ENCODE measurements at regions not wholly inside any gene's neighbourhood (a gene's known extent, or its start where the extent isn't known, plus 50 kb on each side); places are given as distances from the start of the nearest gene placed in this dataset.

DNA sequence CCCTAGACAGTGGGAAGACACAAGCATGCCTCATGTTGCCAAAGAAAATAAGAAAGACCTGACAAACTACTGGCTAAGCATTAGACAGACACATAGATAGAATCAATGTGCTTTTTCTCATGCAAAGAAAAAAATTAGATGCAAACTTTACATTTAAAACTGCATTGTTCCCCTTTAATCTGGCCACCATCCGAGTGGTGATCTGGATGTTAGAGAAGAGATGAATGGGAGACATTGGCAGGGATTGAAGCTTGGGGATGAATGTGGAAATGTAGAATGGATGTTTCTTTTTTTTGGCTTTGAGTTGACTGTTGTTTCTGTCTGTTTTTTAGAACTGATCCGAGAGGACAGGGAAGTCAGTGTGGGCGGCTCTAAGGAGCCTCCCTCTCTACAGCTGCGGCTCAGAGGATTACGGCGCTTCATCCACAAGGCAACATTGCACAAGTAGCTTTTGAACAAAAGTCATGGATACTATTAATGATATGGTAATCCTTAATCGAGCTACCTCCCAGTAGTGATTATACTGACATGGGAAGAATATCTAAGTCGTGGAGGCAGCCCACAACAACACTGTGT, 53.0 kb downstream of the HELT start:
- Histone ChIP-seq H3K9me3 (ENCODE audit: control insufficient read depth, insufficient read depth, low read length) (no peaks in the 10 kb centered on the region), H3K4me3 (ENCODE audit: low read length) (no peak overlapping the region), H3K27ac (ENCODE audit: low read length) (no peak overlapping the region), H3K36me3 (ENCODE audit: control insufficient read depth, insufficient read depth, low read length) (no peaks in the 10 kb centered on the region), H3K27me3 (ENCODE audit: control insufficient read depth, insufficient read depth, low read length) (peaks cover 5% of the 10 kb centered on the region), H3K4me1 (ENCODE audit: control insufficient read depth, insufficient read depth, low read length) (no peaks in the 10 kb centered on the region)
- Mint-ChIP-seq H3K36me3 (no peaks in the 10 kb centered on the region), H3K27ac (no peak overlapping the region), H3K4me3 (no peak overlapping the region), H3K9me3 (no peaks in the 10 kb centered on the region), H3K4me1 (no peaks in the 10 kb centered on the region), H3K27me3 (ENCODE audit: low read depth in 2 of 2) (peaks cover 20 to 29% of the 10 kb centered on the region in 2 donors)
- DNase-seq (no peak), ATAC-seq (no peak)
- WGBS (ENCODE audit: insufficient coverage): 94% methylated on average over 8 of the region's 8 CpGs
- intact Hi-C loops (cut with micrococcal nuclease): no loop called here
- TF ChIP-seq, protein P1, sequence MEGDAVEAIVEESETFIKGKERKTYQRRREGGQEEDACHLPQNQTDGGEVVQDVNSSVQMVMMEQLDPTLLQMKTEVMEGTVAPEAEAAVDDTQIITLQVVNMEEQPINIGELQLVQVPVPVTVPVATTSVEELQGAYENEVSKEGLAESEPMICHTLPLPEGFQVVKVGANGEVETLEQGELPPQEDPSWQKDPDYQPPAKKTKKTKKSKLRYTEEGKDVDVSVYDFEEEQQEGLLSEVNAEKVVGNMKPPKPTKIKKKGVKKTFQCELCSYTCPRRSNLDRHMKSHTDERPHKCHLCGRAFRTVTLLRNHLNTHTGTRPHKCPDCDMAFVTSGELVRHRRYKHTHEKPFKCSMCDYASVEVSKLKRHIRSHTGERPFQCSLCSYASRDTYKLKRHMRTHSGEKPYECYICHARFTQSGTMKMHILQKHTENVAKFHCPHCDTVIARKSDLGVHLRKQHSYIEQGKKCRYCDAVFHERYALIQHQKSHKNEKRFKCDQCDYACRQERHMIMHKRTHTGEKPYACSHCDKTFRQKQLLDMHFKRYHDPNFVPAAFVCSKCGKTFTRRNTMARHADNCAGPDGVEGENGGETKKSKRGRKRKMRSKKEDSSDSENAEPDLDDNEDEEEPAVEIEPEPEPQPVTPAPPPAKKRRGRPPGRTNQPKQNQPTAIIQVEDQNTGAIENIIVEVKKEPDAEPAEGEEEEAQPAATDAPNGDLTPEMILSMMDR (IDR thresholded peaks at IDR 0.05): no peak

DNA sequence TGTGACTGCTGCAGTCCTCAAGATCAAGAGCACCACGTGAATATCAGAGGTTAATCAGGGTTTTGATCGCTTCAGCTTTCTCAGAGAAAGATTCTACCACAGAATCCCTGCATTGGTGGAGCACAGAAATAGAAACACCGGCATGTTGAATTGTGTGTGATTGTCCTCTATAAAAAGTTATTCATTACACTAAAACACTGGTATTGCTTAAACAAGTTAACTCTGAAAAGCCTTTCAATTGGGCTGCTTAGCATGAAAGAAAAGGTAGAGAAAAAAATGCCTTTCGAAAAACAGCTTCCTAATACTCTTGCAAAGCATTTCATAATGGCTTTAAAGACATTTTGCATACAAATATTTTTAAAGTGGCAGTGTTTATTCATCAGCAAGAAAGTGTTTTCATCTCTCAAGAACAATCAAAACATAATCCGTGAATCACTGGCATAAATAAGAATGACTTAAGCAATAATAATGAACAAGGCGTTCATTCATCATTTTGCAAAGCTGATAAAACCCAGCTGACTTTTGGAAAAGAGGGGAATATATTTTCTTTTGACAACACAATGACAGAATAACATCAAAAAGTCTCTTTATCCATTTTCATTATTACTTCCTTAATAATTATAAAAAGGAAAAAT, 61.1 kb downstream of the HELT start:
- ATAC-seq (no peak), DNase-seq (no peak)
- 91% methylated on average over 3 of the region's 6 CpGs for WGBS (ENCODE audit: insufficient coverage)
- H3K4me3 Mint-ChIP-seq: no peak overlapping the region
- H3K27ac Mint-ChIP-seq: no peak overlapping the region
- no peaks in the 10 kb centered on the region for H3K4me1 Mint-ChIP-seq
- no peaks in the 10 kb centered on the region for H3K9me3 ChIP-seq (ENCODE audit: control insufficient read depth, insufficient read depth, low read length)
- intact Hi-C loops (cut with micrococcal nuclease): no loop called here
- H3K27me3 ChIP-seq (ENCODE audit: control insufficient read depth, insufficient read depth, low read length): peaks cover 2% of the 10 kb centered on the region
- H3K27me3 Mint-ChIP-seq (ENCODE audit: low read depth in 2 of 2): peaks cover 22 to 33% of the 10 kb centered on the region in 2 donors
- no peaks in the 10 kb centered on the region for H3K36me3 ChIP-seq (ENCODE audit: control insufficient read depth, insufficient read depth, low read length)
- no peaks in the 10 kb centered on the region for H3K36me3 Mint-ChIP-seq
- no peaks in the 10 kb centered on the region for H3K9me3 Mint-ChIP-seq
- no peak overlapping the region for H3K4me3 ChIP-seq (ENCODE audit: low read length)
- no peaks in the 10 kb centered on the region for H3K4me1 ChIP-seq (ENCODE audit: control insufficient read depth, insufficient read depth, low read length)
- H3K27ac ChIP-seq (ENCODE audit: low read length): no peak overlapping the region
- TF ChIP-seq, protein P1 (IDR thresholded peaks at IDR 0.05): no peak

DNA sequence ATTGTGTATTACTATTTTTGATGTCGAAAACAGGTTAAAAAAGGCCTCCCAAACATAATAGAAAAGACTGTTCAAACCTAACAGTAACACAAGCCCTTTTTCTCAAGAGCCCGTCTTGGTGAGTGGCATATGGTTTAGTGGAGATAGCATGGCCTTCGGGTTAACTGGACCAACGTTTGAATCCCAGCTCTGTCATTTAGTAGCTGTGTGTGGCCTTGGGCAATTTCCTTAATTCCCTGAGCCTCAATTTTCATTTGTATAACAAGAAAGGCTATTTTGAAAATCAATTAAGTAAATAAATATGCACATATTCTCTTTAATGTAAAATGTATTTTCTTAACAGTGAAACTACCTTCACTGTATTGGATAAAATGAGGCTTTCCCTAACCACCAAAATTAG, 62.3 kb downstream of the HELT start:
- Mint-ChIP-seq H3K4me1 (no peaks in the 10 kb centered on the region), H3K36me3 (no peaks in the 10 kb centered on the region), H3K27me3 (ENCODE audit: low read depth in 2 of 2) (peaks cover 16 to 38% of the 10 kb centered on the region in 2 donors), H3K27ac (no peak overlapping the region), H3K4me3 (no peak overlapping the region), H3K9me3 (no peaks in the 10 kb centered on the region)
- Histone ChIP-seq H3K9me3 (ENCODE audit: control insufficient read depth, insufficient read depth, low read length) (no peaks in the 10 kb centered on the region), H3K36me3 (ENCODE audit: control insufficient read depth, insufficient read depth, low read length) (no peaks in the 10 kb centered on the region), H3K4me3 (ENCODE audit: low read length) (no peak overlapping the region), H3K27ac (ENCODE audit: low read length) (no peak overlapping the region), H3K27me3 (ENCODE audit: control insufficient read depth, insufficient read depth, low read length) (peaks cover 2% of the 10 kb centered on the region), H3K4me1 (ENCODE audit: control insufficient read depth, insufficient read depth, low read length) (no peaks in the 10 kb centered on the region)
- TF ChIP-seq, protein P1 (IDR thresholded peaks at IDR 0.05): no peak
- intact Hi-C loops (cut with micrococcal nuclease): no loop called here
- ATAC-seq (no peak), DNase-seq (no peak)
- 100% methylated on average over 1 of the region's 4 CpGs for WGBS (ENCODE audit: insufficient coverage)

DNA sequence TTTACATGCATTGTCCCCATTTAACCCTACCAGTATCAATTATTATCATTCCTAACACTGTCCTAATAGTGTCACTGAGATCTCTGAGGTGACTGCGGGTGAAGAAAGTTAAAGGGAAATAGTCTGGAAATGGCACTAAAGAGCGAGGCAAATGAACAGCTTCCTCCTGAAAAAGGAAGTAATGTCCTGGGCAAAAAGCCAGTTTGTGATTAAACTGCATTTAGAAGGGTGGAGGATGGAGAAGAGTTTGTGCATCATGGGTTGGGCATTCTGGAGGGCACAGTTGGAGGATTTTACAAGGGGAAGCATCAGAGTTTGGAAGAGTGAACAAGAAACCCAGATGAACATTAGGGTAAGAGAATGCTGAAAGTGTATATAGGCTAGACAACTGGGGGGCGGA, 60.5 kb upstream of the SLC25A4 start:
- H3K9me3 Mint-ChIP-seq: no peaks in the 10 kb centered on the region
- no peaks in the 10 kb centered on the region for H3K36me3 Mint-ChIP-seq
- Histone ChIP-seq H3K36me3 (ENCODE audit: control insufficient read depth, insufficient read depth, low read length) (no peaks in the 10 kb centered on the region), H3K27me3 (ENCODE audit: control insufficient read depth, insufficient read depth, low read length) (peaks cover 2% of the 10 kb centered on the region), H3K4me3 (ENCODE audit: low read length) (no peak overlapping the region), H3K9me3 (ENCODE audit: control insufficient read depth, insufficient read depth, low read length) (no peaks in the 10 kb centered on the region), H3K4me1 (ENCODE audit: control insufficient read depth, insufficient read depth, low read length) (no peaks in the 10 kb centered on the region), H3K27ac (ENCODE audit: low read length) (no peak overlapping the region)
- H3K27ac Mint-ChIP-seq: no peak overlapping the region
- intact Hi-C loops (cut with micrococcal nuclease): no loop called here
- no peak overlapping the region for H3K4me3 Mint-ChIP-seq
- TF ChIP-seq, protein P1 (IDR thresholded peaks at IDR 0.05): no peak
- no peak for DNase-seq
- 41% methylated on average over 2 of the region's 3 CpGs for WGBS (ENCODE audit: insufficient coverage)
- ATAC-seq: no peak
- H3K27me3 Mint-ChIP-seq (ENCODE audit: low read depth in 2 of 2): peaks cover 12 to 35% of the 10 kb centered on the region in 2 donors
- H3K4me1 Mint-ChIP-seq: peaks cover 0 to 5% of the 10 kb centered on the region in 2 donors
